HG03342 (cell line): ENCODE measurements at regions not wholly inside any gene's neighbourhood (a gene's known extent, or its start where the extent isn't known, plus 50 kb on each side); places are given as distances from the start of the nearest gene placed in this dataset.

ENCODE experiments used
- ATAC-seq: cut with Tn5 transposase; IDR thresholded peaks from one replicate; pipeline ENCODE4 v1.9.1; 2021; ENCODE audit warnings: mild to moderate bottlenecking, moderate library complexity; ENCODE audit not compliant: unreplicated experiment

DNA sequence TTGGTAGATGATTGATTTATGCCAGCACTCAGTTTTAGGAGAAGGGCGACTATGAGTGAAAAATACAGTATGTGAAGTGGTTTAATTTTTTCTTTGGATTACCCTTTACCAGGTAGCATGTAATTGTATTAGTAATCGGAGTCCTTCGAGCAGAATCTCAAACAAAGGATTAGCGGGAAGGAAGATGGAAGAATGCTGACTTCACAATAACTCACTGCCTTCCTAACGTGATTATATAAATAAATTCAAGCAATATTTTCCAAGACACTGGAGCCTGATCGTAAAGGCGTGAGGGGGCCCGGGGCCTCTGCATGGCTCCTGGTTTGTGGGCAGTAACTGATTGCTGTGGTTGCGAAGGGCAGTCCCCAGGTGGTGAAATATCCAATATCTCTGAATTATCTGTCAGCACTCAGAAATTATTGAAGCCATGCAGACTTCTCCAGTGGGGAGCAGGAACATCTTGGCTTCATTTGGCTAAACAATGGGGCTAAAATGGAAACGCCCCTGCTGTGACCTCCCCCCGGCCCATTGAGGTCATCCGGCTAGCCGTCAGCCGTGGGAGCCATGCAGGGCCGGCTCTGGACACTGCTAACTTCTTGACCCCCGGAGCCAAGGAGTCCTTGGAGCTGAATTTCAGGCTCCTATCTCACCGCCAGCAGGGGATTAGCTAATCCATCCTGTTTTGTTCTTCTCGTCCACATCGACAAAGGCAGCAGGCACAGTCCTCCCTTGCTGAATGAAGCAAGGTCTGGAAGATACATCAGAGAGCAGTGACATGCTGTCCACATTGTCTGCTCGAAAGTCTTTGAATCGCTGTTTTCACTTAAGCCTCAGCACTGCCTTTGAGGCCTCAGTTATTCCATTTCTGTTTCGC lies 295.9 kb upstream of the N4BP1 start:
- no peak for ATAC-seq

DNA sequence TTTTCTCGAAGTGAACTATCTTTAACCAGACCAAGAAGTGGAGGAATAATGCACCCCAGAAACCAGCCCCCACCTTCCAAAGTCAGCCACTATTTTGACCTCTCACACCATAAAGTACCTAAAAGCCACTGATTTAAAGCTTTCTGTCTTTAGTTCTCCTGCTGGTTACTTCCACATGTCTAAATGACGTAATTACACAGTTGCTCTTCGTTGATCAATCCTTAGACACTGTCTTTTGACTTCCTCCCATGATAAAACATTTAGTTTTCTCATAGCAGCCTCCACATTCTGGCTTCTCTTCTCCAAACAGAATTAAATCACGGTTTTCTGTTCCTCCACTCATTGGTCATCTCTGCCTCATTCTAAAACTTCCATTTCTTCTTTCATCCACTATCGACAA lies 294.4 kb upstream of the N4BP1 start:
- no peak for ATAC-seq

DNA sequence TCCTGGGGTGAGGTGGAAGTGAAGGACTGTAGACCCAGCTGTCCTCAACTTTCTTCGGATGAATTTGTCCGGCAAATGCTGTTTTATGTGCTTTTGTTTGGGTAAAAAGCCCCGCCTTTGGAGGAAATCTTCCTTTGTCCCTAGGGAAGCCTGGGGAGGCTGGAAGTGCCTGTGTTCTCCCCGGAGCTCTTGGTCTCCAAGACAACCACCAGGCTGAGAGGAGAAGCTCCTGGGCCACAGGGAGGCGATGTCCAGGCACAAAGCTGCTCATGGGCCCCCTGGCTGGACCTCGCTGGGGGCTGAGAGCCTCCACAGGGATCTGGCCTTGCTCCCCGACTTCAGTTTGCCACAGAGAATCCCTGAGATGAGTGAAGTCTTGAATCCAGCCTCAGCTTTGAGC lies 293.1 kb upstream of the N4BP1 start:
- no peak for ATAC-seq

DNA sequence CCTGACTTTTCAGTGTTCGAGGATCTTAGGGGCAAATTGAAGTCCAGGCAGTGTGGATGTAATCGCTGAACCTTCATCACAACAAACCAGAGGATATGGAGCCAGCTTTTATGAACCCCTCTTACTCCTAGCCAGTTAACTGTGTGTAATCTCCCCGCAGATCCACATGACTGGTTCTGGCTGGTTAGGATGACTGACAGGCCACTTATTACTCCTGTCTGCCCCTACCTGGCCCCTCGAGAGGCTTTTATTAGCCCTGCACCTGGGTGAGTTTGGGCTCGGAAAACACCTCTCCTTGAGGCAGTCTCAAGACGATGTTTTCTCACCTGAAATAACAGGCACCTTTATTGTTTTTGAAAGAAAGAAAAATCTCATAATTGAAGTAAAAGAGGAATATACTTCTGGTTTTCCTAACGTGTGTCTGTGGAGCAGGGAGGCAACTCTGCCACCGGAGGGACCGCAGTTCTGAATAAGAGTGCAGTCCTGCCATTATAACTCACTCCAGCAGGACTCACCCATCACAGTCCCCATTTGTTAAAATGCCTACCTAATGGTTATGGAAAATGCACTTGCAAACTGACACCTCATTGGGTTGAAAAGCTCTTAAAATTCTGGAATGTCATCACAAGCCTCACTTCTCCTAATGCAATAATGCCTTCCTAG lies 291.9 kb upstream of the N4BP1 start:
- no peak for ATAC-seq

DNA sequence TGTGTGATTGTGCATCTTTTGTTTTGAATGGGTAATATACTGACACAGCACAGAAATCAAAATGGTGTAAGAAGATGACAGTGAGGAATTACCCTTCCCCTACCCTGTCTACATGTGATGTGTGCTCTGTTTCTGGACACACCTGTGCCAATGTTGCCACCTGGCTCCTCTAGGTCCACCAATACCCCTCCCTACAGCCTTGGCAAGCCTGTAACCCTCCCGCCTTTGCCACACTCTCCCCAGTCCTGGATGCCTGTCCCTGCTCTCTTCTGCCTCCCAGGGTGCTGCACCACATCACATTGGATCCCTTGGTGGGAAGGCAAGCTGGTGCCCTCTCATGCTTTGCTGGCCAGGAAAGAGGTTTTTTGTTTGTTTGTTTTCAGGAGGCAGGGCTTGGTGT lies 289.5 kb upstream of the N4BP1 start:
- ATAC-seq = no peak

DNA sequence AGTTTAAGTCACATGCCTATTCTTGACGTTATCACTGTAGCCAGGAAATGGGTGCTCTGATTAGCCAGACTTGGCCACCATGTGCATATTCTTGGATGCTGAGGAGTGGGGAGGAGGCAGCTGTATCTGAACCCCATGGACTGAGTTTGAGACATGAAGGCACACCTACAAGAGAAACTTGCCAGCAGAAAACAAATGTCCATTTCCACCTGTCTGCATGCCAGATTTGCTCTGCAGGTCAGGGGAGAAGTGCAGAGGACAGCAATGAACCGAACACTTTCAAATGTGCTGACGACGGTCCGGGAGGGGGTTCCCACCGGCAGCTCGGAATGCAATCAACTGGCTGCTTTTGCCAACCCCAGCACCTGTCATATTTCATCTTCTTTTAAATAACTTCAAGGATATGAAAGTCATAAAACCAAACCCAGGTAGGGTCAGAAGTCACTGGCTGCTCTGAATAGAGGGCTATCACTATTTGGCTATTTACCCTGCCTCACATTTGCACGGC lies 287.8 kb upstream of the N4BP1 start:
- ATAC-seq = no peak

DNA sequence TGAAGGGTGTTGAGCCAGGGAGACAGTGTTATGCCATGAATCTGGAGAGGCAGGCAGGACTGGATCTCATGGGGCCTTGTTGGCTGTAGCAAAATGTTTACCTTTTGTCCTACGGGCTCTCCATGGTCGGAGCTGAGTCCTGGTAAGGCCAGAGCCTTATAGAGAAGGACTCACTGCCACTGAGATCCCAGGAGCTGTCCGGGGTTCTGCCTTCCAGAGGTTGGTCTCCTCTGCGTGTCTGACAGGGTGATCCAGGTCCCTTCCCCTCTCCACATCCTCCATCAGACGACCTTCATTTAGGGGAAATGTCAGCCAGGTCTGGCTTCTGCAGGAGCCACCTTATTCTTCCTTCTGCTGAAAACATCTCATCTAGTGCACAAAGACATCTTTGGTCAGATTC lies 285.2 kb upstream of the N4BP1 start:
- no peak for ATAC-seq

DNA sequence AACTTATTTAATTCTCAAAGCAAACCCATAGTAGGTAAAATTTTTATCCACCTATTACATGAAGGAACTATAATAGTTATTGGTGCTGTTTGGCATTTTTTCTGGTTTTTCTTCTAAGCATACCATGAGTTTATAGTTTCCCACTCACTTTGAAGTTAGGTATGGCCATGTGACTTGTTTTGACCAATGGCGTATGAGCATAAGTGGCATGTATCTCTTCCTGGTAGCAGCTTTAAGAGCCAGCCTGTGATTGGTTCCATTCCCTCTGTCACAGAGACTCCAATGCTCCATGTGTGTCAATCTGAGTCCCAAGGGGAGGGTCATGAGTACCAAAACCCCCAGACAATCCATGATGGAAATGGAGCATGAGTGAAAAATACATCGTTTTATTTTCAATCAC lies 282.9 kb upstream of the N4BP1 start:
- no peak for ATAC-seq

DNA sequence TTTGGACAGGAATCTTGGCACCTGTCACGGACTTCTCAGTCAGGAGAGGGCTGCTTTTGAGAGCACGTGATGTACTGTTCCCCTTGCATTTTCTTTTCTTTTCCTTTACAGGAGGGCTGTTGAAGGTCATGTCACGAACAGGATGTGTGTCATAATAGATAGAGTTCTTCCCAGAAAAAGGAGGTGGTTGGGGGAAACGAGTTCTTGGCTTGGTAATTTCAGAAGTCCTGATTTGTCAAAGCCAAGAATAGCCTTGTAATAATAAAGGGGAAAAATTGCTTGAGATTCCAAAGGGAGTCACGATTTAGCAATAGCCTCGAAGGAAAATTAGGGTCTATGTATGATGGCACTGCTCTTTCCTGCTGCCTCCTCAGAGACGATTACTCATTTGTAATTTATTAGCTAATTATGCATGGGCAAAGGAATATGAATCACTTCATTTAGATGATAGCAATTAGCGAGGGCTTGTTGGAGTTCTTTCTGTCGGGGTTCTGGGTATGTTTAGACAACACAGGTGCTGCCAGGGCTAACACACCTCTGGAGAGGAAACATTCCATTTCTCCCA lies 277.7 kb upstream of the N4BP1 start:
- no peak for ATAC-seq

DNA sequence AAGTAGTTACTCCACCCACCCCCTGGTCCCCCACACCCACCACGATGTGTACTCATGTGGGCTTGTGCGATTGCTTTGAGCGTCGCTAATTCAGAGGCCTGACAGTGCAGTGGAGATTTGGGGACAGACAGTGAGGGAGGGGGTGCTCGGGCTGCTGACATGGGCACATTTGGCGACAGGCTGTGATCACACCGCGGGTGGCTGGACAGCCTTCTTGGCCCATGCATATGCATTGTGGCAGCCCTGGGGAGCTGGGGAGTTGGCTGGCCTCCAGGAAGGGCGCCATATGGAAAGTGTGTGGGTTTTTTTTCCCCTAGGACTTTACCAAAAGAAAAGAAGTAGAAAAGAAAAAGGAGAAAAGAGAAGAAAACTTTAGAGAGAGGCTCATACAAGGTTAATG lies 275.5 kb upstream of the N4BP1 start:
- ATAC-seq = no peak

DNA sequence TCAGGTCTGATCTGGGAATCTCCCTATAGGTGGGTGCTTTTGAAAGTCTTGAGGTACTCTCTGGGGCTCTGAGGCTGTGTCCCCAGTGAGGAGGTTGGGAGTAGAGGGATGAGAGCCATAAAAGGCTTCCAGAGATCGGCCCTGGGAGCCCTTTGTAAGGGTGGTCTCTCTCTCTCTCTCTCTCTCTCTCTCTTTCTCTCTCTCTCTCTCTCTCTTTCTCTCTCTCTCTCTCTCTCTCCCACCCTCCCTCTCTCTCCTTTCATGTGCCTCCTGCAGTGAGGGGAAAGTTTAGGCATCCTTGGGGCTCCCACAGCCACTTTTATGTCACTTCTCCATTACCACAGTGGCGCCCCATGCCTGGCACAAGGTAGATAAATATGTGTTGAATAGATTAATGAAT lies 271.3 kb upstream of the N4BP1 start:
- no peak for ATAC-seq

DNA sequence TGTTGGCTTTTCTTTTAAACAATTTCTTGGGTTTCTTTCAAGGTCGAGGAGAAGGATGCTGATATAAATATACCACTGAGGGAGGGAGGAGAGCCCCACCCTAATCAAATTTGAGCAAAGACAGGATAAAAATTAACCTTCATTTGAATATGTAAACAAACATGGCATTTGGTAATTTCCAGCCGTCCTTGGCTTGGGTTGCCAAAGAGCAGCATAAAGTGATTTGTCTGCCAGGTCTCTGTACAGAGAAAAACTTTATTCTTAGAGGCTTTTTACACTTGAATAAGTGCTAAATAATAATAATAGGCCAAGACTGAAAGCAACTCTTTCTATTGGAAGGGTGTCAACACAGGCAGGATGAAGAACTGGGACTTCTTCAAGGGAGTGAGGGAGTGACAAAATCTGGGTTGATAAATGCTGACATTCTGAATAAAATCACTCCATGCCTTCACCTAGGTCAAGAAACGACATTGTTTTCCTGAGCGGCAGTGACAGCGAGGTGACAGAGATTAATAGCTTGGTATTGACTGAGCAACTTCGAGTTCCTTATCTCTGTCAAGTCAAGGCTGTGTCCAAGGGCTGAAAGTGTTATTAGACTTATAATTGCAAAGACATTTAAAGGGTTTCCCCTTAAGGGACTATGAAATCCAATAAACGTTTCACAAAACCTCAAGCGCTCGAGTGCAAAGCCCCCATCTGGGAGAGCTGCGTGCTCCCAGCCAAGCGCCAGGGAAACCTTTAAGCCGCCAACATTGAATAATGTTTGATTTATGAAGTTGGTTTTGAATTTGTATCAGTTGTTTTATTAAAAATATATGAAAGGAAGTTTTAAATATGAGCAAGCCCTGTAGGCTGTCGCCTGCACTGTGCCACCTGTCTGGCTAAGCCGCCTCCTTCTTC lies 269.5 kb upstream of the N4BP1 start:
- no peak for ATAC-seq

DNA sequence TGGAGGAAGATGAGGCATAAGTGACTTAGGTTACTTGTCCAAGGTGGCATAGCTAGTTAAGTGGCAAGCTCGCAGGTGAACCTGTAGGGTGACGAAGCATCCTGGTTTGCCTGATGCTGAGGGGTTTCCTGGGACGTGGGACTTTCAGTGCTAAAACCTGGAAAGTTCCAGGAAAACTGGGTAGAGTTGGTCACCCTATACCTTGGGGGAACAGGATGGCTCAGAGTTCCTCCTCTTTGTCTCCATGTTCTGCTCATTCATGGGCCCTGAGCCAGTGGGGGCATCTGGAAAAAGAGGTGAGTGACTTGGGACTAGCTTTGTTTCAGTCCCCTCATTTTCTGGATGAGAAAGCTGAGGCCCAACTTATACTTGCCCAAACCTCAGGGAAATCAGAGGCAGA lies 268.0 kb upstream of the N4BP1 start:
- no peak for ATAC-seq

DNA sequence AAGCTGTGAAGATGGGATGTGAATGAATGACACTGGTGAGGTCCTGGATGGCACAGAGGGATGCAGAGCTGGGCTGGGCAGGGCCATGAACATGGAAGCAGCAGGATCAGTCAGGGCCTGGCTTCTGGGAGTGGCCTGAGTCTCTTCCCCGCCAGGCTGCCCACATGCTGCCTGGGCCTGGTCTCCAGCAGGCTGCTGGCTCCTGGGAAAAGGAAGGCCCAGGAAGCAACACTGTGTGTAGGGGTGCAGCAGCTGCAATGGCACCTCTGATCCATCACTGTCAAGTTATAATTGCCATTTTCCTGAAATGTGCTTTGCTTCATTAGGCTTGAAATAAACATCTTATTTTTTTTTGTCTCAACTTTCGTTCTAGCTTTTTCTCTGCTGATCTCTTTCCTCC lies 260.2 kb upstream of the N4BP1 start:
- ATAC-seq = no peak

DNA sequence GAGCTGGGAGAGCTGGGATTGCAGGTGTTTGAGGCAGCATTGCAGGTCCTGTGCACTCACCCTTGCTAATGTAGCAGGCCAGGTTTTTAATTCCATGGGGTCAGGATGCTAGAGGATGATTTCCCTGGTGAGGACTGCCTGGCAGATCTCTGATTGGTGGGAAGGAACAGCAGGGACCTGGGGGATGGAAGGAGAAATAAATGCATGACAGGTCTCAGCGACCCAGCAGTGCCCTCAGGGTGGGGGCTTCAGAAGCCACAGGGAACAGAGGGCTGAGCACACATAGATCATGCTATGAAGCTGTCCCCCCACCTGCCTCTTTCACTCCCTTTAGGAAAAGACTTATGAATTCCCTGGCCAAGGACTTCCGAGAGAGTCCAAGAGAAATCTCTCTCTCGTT lies 255.5 kb upstream of the N4BP1 start:
- ATAC-seq = no peak

DNA sequence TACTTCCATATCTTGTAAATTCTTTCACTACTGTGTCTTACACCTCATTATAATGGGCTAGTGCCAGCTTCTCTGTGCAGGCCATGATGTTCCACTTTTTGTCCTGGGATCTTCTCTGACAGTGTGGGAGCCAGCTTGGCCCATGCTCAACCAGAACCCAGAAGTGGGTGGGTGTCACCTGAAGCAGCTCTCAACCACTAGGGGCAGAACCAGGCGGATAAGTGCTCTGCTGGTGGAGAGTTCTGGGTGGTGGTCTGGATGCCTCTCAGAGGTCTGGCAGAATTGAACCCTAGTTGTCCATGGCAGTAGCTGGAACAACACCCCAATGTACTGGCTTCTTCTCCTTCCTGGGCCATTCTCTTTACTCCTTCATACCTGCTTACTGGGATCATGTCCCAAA lies 254.1 kb upstream of the N4BP1 start:
- ATAC-seq = no peak

DNA sequence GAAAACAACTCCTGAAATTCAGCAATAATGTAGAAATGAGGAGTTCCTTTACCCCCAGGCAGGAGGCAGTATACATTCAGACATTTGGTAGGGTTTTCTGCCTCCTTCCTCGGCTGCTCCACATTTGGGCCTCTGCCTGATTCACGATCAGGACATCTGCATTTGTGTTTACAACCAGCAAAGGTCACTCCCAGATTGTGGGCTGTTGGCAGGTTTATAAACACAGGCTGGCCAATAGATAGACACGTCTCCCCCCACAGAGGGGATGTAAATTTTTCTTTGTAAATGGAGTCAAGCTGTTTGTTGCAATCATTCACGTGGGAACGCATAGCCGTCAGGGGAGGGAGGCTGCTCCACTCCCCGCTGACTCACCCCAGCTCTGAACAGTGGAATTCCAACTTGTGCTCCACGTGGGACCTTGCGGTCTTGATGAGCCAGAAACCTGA lies 252.1 kb upstream of the N4BP1 start:
- ATAC-seq = no peak

DNA sequence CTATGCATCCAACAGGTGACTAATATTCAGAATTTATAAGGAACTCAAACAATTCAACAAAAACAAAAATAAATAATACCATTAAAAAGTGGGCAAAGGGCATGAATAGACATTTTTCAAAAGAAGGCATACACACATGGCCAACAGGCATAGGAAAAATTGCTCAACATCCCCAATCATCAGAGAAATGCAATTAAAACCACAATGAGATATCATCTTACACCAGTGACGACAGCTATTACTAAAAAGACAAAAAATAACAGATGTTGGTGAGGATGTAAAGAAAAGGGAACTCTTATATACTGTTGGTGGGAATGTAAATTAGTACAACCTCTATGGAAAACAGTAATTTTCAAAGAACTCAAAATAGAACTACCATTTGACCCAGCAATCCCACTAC lies 250.4 kb upstream of the N4BP1 start:
- ATAC-seq = no peak

DNA sequence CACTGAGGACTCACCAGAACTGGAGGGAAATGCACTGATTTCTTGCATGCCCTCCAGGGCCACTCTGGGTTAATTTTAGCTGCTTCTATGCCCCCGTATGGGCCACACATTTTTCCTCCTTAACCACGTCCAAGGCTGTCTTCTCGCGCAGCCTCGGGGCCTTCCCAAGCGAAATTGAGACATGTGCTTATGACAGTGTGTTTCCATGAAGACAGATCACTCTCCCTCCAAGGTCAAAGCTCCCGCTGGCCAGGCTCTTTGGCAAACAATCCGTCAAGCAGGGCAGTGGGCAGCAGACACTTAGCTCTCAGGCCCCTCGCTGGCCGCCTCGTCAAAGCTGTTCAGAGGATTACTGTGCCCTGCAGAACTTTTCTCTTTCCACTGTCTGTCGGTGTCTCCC lies 243.0 kb upstream of the N4BP1 start:
- ATAC-seq = no peak

DNA sequence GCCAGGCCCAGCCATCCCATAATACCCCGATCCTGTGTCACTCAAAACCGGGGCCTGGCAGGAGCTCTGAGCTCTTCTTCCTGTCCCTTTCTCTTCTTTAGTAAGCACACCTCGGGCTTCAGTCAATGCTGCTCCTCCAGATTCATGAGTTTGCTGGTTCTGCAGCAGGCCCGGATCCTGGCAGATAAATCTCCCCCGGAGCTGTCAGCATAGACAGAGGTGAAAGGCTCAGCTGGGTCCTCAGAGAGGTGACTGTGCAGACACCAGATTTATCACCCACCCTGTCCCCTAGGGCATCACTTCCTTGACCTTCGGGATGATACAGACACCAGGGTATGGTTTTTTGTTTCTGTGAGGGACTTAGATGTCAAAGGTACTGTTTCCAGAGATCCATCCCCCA lies 242.5 kb upstream of the N4BP1 start:
- no peak for ATAC-seq
